HepG2 (cell line): ENCODE measurements at regions not wholly inside any gene's neighbourhood (a gene's known extent, or its start where the extent isn't known, plus 50 kb on each side); places are given as distances from the start of the nearest gene placed in this dataset.

Experiments
- ATAC-seq: fragments of 200-7000 bp; cut with Tn5 transposase; 3 replicates; pipeline ENCODE4 v1.9.1; 2020; ENCODE audit warnings: mild to moderate bottlenecking, moderate library complexity
- BruUV-seq: library from RNA; stranded (reverse); fragments of 400-500 nt; replicated peaks from 2 replicates; lab custom pipeline; 2021; lab: Mats Ljungman, UMichigan
- CTCF ChIA-PET: fragments of 300-600 bp; formaldehyde crosslinking; extraction: SDS; loops from one replicate; lab custom pipeline; 2021; ENCODE audit warnings: low total read pairs, inconsistent platforms, low intra/inter-chr PET ratio; lab: Yijun Ruan, JAX
- POLR2A ChIA-PET: fragments of 350-600 bp; sonication (Branson Sonifier 250); formaldehyde crosslinking; loops from one replicate; lab custom pipeline; 2020; ENCODE audit warnings: antibody characterized with exemption, inconsistent platforms; lab: Yijun Ruan, JAX
- DNase-seq: peaks from one replicate; pipeline ENCODE4 v3.0.0-alpha.2; 2015; ENCODE audit warnings: low spot score
- FAIRE-seq: peaks from 3 replicates; lab custom pipeline; 2011; peaks lifted over from hg19 to GRCh38; lab: Jason Lieb, UNC
- H2AFZ ChIP-seq: one replicate; pipeline ENCODE4 v1.6.1; 2011; ENCODE audit warnings: low read length, inconsistent platforms
- H3K27ac ChIP-seq: fragments of 300-600 bp; 3 replicates; pipeline ENCODE4 v1.8.0; 2011; ENCODE audit warnings: mixed run types, mild to moderate bottlenecking, mixed read lengths, low read length, inconsistent platforms; ENCODE audit not compliant: insufficient read depth; ENCODE audit errors: extremely low read length
- H3K27me3 ChIP-seq, 2 experiments: fragments of 200-600 bp in 1 of 2; 2 replicates in 1 of 2; 3 replicates in 1 of 2; pipeline versions ENCODE4 v1.6.0 to v1.8.0; 2011; ENCODE audit warnings: low read length in 2 of 2, mild to moderate bottlenecking in 2 of 2, moderate library complexity in 2 of 2, inconsistent platforms in 1 of 2; ENCODE audit not compliant: insufficient read depth in 2 of 2, control insufficient read depth in 1 of 2
- H3K36me3 ChIP-seq, 2 experiments: fragments of 200-600 bp in 1 of 2; replicated peaks in 1 of 2; 2 replicates in 1 of 2; 3 replicates in 1 of 2; pipeline versions ENCODE4 v1.5.1 to v1.8.0; 2011; ENCODE audit warnings: low read length in 2 of 2, inconsistent platforms in 1 of 2; ENCODE audit not compliant: insufficient read depth in 2 of 2, control insufficient read depth in 1 of 2
- H3K4me1 ChIP-seq: 2 replicates; pipeline ENCODE4 v1.5.1; 2012; ENCODE audit warnings: low read length, inconsistent platforms; ENCODE audit not compliant: insufficient read depth
- H3K4me2 ChIP-seq: 2 replicates; pipeline ENCODE4 v1.6.0; 2011; ENCODE audit warnings: low read depth, low read length, inconsistent platforms
- H3K4me3 ChIP-seq, 3 experiments: fragments of 200-600 bp in 1 of 3; sonication (generic), shearing (Covaris generic) in 1 of 3; replicated peaks in 1 of 3; 2 replicates each; pipeline ENCODE4 v1.5.1; 2011 to 2016; ENCODE audit warnings: low read length in 3 of 3, inconsistent platforms in 2 of 3, low read depth in 2 of 3, mild to moderate bottlenecking in 2 of 3, control low read depth in 1 of 3, mixed read lengths in 1 of 3; ENCODE audit not compliant: insufficient read depth in 1 of 3
- H3K79me2 ChIP-seq: one replicate; pipeline ENCODE4 v1.6.1; 2011; ENCODE audit warnings: low read length, inconsistent platforms; ENCODE audit not compliant: insufficient read depth
- H3K9ac ChIP-seq: 2 replicates; pipeline ENCODE4 v1.6.0; 2011; ENCODE audit warnings: mild to moderate bottlenecking, low read depth, low read length, inconsistent platforms; ENCODE audit not compliant: insufficient read depth
- H3K9me3 ChIP-seq: 2 replicates; pipeline ENCODE4 v1.5.1; 2012; ENCODE audit warnings: mild to moderate bottlenecking, low read length
- H4K20me1 ChIP-seq: 2 replicates; pipeline ENCODE4 v1.6.0; 2011; ENCODE audit warnings: inconsistent platforms, mild to moderate bottlenecking, low read length, moderate library complexity; ENCODE audit not compliant: insufficient read depth
- HDAC2 ChIP-seq: sonication (generic); formaldehyde crosslinking; IDR thresholded peaks from 2 replicates; pipeline ENCODE4 v1.4.0; 2020; ENCODE audit warnings: missing genetic modification reagents
- KLF13 ChIP-seq: sonication (generic); formaldehyde crosslinking; IDR thresholded peaks from 2 replicates; pipeline ENCODE4 v1.4.0; 2020; ENCODE audit warnings: mild to moderate bottlenecking, missing genetic modification reagents
- POGZ ChIP-seq: sonication (generic); formaldehyde crosslinking; IDR thresholded peaks from 2 replicates; pipeline ENCODE4 v1.4.0; 2020; ENCODE audit warnings: mild to moderate bottlenecking, missing genetic modification reagents
- SRSF4 ChIP-seq: fragments of 200-400 bp; formaldehyde crosslinking; IDR thresholded peaks from one replicate; pipeline ENCODE4 v1.6.1; 2018; ENCODE audit warnings: mild to moderate bottlenecking, low read depth, low read length, moderate library complexity; ENCODE audit not compliant: poor library complexity, severe bottlenecking
- ZNF770 ChIP-seq: sonication (generic); formaldehyde crosslinking; IDR thresholded peaks from 2 replicates; pipeline ENCODE4 v1.5.0; 2020; ENCODE audit warnings: mild to moderate bottlenecking, missing genetic modification reagents
- ZNF784 ChIP-seq: sonication (generic); formaldehyde crosslinking; IDR thresholded peaks from 2 replicates; pipeline ENCODE4 v1.5.1; 2020; ENCODE audit warnings: missing genetic modification reagents, mild to moderate bottlenecking, borderline replicate concordance
- WGBS: methylation state at CpG from one replicate; pipeline ENCODE4 v1.1.6; 2017; ENCODE audit warnings: low lambda C conversion rate; 5-methylcytosine and 5-hydroxymethylcytosine counted together
- in situ Hi-C: cut with HindIII; loops from 2 replicates; pipeline ENCODE4 v1.10.0; 2017; ENCODE audit warnings: low pct_unique_long_range_greater_than_20kb; ENCODE audit not compliant: extremely low pct_ligation_motif_present
- intact Hi-C: fragments of 100-400 bp; cut with micrococcal nuclease; formaldehyde crosslinking; loops from one replicate; pipeline ENCODE4 v1.10.0; 2022; ENCODE audit not compliant: unreplicated experiment

- TF ChIP-seq ZNF784 (CRISPR knock-in tag) = peak; percentile 69; the same call in 1 of the 2 replicates
- no peak for TF ChIP-seq KLF13 (CRISPR knock-in tag)
- TF ChIP-seq POGZ (CRISPR knock-in tag) = peak; percentile 92
- TF ChIP-seq HDAC2 = peak; percentile 83
Measured at GRCh38 chr6:1182722-1183521, 129.0 kb upstream of the FOXQ1 start (continued).

GRCh38 chr6:1181939-1182605, 129.8 kb upstream of the FOXQ1 start:
- POLR2A ChIA-PET = interaction anchor here (0.8 to 2.4 kb wide), 7 partner anchors 16 to 153 kb away, joined by 3 to 29 read pairs (median 19); partner anchors contain the start of gene FOXQ1
- Histone ChIP-seq H3K36me3 (peaks cover 2 to 9% of the 10 kb centered on the region in 2 experiments; a peak in 3 of 5 replicates), H3K4me2 (no peak overlapping the region), H3K27ac (peak overlapping the region; percentile 52), H3K27me3 (no peaks in the 10 kb centered on the region), H2AFZ (no peak overlapping the region), H3K4me1 (peaks cover 70% of the 10 kb centered on the region), H3K79me2 (no peaks in the 10 kb centered on the region), H3K9ac (no peak overlapping the region), H3K9me3 (no peaks in the 10 kb centered on the region), H4K20me1 (no peaks in the 10 kb centered on the region), H3K4me3 (no peak overlapping the region)
- 83% methylated on average over 4 of the region's 4 CpGs for WGBS
- BruUV-seq = no TSS peak
- in situ Hi-C loops = no loop called here
- CTCF ChIA-PET = no interaction called here
- intact Hi-C loops = loop anchor here (5.0 kb wide), 1 partner anchor 130 kb away; the partner anchor contains the start of gene FOXQ1
- DNase-seq (no peak), ATAC-seq (no peak), FAIRE-seq (no peak)
- TF ChIP-seq ZNF770 (CRISPR knock-in tag) (peak; percentile 0; the same call in 1 of the 2 replicates), SRSF4 (no peak)
